Fibroblast of skin of scalp (primary cell): ENCODE measurements at regions not wholly inside any gene's neighbourhood (a gene's known extent, or its start where the extent isn't known, plus 50 kb on each side); places are given as distances from the start of the nearest gene placed in this dataset.
A peak's percentile ranks its signal among the peaks of the same experiment; 100 is the strongest.

Experiments
- DNase-seq: peaks from one replicate; pipeline ENCODE4 v3.0.0-alpha.2; 2013

GRCh38 chr14:98733536-98733935 lies 538.5 kb downstream of the BCL11B start:
- no peak for DNase-seq

GRCh38 chr14:98736701-98737338 lies 535.2 kb downstream of the BCL11B start:
- no peak for DNase-seq

- DNase-seq = no peak
Observed at GRCh38 chr14:98741523-98741922, 530.5 kb downstream of the BCL11B start.

- DNase-seq = no peak
Observed at GRCh38 chr14:98742001-98742400, 530.0 kb downstream of the BCL11B start.

GRCh38 chr14:98743536-98743935 lies 528.5 kb downstream of the BCL11B start:
- DNase-seq = no peak

DNA sequence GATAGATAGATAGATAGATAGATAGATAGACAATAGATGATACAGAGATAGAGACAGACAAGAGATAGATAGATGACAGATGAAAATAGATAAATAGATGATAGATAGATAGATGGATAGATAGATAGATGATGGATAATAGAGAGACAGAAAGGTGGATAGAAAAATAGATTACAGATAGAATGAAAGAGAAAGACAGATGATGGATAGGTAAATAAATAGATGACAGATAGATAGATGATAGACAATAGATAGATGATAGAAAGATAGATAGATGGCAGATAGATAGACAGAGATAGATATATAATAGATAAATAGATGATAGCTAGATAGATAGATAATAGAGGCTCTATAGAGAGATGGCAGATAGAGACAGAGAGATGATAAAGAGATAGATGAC lies 523.0 kb downstream of the BCL11B start:
- no peak for DNase-seq

GRCh38 chr14:98751110-98751509 lies 520.9 kb downstream of the BCL11B start:
- DNase-seq = no peak

- no peak for DNase-seq
Observed at GRCh38 chr14:98752660-98753059, 519.3 kb downstream of the BCL11B start.

DNA sequence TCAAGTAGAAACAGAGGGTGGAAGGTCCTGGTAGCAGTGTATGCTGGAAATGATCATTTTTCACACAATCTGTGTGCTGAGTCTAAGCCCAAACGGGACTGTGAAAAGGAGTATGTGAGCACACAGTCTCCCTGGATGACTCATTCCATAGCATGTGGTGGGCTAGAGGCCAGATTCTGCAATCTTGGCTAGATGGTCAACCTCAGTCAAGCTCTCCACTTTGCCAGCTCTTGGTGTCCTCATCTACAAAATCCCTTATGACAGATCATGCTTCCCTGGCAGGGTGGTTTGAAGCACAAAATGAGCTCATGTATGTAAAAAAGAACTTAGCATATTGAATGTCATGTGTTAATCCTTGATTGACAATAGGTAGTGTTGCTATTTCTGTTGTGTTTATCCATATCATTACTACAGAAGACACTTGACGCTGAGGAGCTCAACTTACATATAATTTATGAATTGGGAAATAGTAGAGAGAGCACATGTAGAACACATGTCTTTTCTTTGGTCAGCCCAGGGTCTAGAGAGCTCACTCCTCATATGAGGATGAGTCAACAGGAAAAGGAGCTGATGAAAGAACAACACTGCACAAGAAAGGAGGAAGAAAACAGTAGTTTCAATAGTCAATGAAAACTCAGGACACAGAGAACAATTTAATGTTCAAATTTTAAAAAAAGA lies 517.5 kb downstream of the BCL11B start:
- peak; percentile 85 for DNase-seq

- no peak for DNase-seq
Observed at GRCh38 chr14:98756749-98757148, 515.2 kb downstream of the BCL11B start.

DNA sequence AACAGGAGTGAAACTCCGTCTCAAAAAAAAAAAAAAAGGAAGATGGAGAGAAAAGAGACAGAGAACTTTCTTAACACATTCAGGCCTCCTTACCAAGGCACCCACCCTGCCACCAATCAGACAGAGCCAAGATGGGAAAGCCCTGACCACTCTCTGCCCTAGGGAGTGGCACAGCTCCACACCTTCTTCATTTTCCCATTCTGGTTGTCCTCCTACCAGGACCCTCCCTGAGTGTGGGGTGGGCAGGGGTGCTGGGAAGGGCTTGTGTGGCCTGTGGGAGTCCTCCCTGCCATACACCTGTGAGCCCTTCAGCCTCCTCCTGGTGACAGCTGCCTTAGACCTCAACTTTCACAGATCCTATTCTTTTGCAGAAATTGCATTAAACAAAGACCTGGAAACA lies 513.6 kb downstream of the BCL11B start:
- DNase-seq = no peak

- no peak for DNase-seq
Observed at GRCh38 chr14:98761993-98762392, 510.0 kb downstream of the BCL11B start.

GRCh38 chr14:98766818-98767217 lies 505.2 kb downstream of the BCL11B start:
- DNase-seq = peak; percentile 70

GRCh38 chr14:98769326-98769725 lies 502.7 kb downstream of the BCL11B start:
- DNase-seq = no peak

DNA sequence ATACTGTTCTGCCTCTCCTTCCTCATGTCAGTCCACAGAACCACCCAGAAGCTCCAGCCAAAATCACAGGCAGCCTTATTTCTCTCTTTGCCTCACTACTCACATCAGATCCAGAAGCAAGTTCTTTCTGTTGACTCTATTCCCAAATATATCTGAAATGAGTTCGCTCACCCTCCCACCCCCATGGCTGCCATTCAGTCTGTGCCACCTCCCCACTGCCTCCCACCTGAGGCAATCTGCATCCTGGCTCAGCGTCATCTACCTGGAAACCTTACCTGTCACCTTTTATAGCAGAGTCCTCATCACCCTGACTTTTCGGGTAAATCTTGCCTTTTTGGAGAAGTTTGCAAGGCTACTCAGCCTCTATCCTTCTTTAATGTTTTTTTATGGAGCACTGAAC lies 501.8 kb downstream of the BCL11B start:
- no peak for DNase-seq

DNA sequence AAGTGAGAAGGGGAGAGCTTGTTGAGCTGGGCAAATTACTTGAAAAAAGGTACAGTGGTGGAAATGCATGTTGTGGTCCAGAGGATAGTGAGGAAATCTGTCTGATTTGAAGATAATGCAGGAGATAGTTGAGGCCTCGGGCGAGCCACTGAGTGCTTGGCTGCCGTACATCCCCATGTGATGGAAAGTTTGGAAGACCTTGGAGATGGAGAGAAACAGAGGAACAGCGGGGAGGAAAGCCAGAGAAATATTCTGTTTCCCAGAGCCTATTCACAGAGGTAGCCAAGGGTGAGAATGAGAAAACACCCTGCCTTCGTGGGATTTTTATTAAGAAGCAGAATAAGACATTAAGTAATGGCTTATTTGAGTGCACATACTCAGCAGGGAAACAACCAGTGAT lies 498.2 kb downstream of the BCL11B start:
- DNase-seq = no peak

- no peak for DNase-seq
Observed at GRCh38 chr14:98775892-98776291, 496.1 kb downstream of the BCL11B start.

- DNase-seq = no peak
Observed at GRCh38 chr14:98782062-98782461, 489.9 kb downstream of the BCL11B start.

- no peak for DNase-seq
Observed at GRCh38 chr14:98785578-98785977, 486.4 kb downstream of the BCL11B start.

DNA sequence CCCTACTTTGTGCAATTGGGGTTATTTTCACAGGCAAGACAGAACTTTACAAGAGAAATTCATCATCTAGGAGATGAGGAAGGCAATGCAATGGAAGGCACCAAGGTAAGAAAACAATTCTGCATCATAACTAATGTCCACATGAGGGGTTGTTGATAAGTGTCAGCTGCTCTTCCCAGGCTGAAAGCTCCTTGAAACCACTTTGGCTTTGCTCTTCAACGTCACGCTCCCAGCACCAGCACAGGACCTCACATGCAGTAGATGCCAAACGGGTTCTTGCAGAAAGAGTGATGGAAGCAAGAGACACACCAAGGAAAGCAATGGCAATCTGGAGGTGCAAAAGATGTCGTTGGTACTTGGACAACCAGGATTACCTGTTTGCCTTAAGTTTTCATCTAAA lies 485.5 kb downstream of the BCL11B start:
- DNase-seq = no peak

- no peak for DNase-seq
Observed at GRCh38 chr14:98791661-98792060, 480.3 kb downstream of the BCL11B start.

DNA sequence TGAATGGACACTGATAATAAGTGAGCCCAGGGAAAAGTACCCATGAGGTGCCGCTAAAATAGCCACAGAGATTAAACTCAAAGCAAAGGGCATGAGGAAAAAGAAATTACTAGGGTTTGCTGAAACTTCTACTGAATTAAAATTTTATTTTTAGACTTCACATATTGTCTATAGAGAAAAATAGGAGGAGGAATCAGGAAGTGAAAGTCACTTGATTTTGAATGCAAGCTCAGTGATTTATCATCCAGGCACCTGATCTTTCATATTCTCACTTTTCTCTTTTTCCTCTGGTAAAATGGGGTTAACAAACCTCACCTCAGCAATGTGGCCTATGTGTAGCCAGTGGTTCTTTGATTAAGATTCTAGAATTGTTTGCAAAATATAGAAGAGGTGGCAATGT lies 479.8 kb downstream of the BCL11B start:
- DNase-seq = no peak

DNA sequence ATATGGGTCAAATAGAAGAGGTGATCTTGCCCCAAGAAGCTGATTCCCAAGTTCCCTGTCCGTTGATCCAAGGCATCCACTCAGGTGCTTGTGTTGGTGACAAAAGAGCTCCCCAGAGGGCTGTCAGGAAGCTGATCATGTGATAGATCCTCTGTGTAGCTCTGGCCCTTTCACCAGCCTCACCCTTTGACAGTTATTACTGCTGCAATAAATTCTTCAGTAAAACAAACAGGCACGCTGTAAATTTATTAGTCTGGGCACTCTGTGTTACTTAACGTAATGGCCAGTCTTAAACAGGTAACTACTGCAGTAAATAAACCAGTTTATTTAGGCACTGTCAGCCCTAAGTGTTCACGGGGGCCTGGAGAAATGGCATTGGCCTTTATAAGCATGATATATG lies 473.9 kb downstream of the BCL11B start:
- DNase-seq = no peak

GRCh38 chr14:98799891-98800290 lies 472.1 kb downstream of the BCL11B start:
- peak; percentile 47 for DNase-seq

- no peak for DNase-seq
Observed at GRCh38 chr14:98802044-98802443, 470.0 kb downstream of the BCL11B start.
